GM21381 (cell line): ENCODE measurements at regions not wholly inside any gene's neighbourhood (a gene's known extent, or its start where the extent isn't known, plus 50 kb on each side); places are given as distances from the start of the nearest gene placed in this dataset.

ENCODE experiments used
- ATAC-seq: cut with Tn5 transposase; IDR thresholded peaks from one replicate; pipeline ENCODE4 v1.9.1; 2021; ENCODE audit warnings: mild to moderate bottlenecking, moderate library complexity; ENCODE audit not compliant: unreplicated experiment

- ATAC-seq = no peak
These were observed 353.7 kb upstream of the NBEA start for GRCh38 chr13:34588362-34588761.

GRCh38 chr13:34589581-34589980 lies 352.5 kb upstream of the NBEA start:
- no peak for ATAC-seq

- no peak for ATAC-seq
These were observed 350.9 kb upstream of the NBEA start for GRCh38 chr13:34591129-34591528.

- ATAC-seq = no peak
These were observed 350.1 kb upstream of the NBEA start for GRCh38 chr13:34591900-34592529.

GRCh38 chr13:34593658-34594057 lies 348.4 kb upstream of the NBEA start:
- ATAC-seq = no peak

- ATAC-seq = no peak
These were observed 347.6 kb upstream of the NBEA start for GRCh38 chr13:34594507-34594906.

- ATAC-seq = no peak
These were observed 333.7 kb upstream of the NBEA start for GRCh38 chr13:34608331-34608730.

- ATAC-seq = no peak
These were observed 330.4 kb upstream of the NBEA start for GRCh38 chr13:34611671-34612070.

- no peak for ATAC-seq
These were observed 324.5 kb upstream of the NBEA start for GRCh38 chr13:34617473-34618083.

- ATAC-seq = no peak
These were observed 323.4 kb upstream of the NBEA start for GRCh38 chr13:34618654-34619053.

- no peak for ATAC-seq
These were observed 322.7 kb upstream of the NBEA start for GRCh38 chr13:34619326-34619725.

GRCh38 chr13:34620074-34620850 lies 321.8 kb upstream of the NBEA start:
- ATAC-seq = no peak

GRCh38 chr13:34620862-34621261 lies 321.2 kb upstream of the NBEA start:
- no peak for ATAC-seq

GRCh38 chr13:34623331-34623730 lies 318.7 kb upstream of the NBEA start:
- no peak for ATAC-seq

- no peak for ATAC-seq
These were observed 314.4 kb upstream of the NBEA start for GRCh38 chr13:34627509-34628208.

GRCh38 chr13:34628209-34628682 lies 313.8 kb upstream of the NBEA start:
- no peak for ATAC-seq

GRCh38 chr13:34634448-34634847 lies 307.6 kb upstream of the NBEA start:
- ATAC-seq = no peak

GRCh38 chr13:34637138-34637537 lies 304.9 kb upstream of the NBEA start:
- no peak for ATAC-seq

GRCh38 chr13:34637636-34638035 lies 304.4 kb upstream of the NBEA start:
- no peak for ATAC-seq

- ATAC-seq = no peak
These were observed 303.2 kb upstream of the NBEA start for GRCh38 chr13:34638897-34639296.

- no peak for ATAC-seq
These were observed 301.7 kb upstream of the NBEA start for GRCh38 chr13:34640179-34640992.
